ENCODE measurements at regions not wholly inside any gene's neighbourhood (a gene's known extent, or its start where the extent isn't known, plus 50 kb on each side); places are given as distances from the start of the nearest gene placed in this dataset.

DNA sequence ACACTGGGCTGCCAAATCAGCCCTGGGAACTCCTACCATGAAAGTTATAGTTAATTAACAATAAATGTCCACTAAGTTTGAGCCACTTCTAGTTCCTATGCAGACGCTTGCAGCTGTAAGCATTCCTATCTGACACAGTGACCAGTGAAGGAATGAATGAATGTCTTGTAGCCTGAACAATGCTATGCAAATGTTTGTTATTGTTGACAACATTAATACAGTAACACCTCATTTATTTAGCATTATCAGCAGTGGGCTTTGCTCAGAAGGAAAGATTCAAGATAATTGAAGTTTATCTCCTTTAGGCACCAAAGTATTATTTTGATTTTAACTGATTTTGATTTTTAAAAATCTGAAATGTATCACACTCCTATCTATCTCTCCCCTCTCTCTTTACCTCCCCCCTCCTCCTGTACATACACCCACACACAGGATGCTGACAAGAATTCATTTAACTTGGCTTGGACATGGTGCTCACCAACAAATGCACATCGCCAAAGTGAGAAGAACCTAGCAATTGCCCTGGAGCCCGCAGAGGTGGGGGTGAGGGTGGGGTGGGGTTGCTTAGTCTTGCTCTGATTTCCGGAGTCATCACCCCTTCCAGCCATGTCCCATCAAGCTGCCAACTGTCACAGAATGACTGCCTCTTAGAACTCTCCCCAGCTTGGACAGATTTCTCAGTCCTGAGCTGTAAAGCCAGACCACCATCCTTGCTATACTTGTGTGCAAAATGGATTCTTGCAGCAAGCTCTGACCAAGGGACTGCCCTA is 215.3 kb upstream of the CSF3R start:
- intact Hi-C loops (cut with DNase I) = no loop called here
- H3K4me3 ChIP-seq (replicated peaks in 1 of 3) = no peak overlapping the region
- WGBS, 2 donors = 60% methylated on average over 4 of the region's 4 CpGs
- H3K36me3 ChIP-seq = no peaks in the 10 kb centered on the region
- H3K4me1 ChIP-seq = no peaks in the 10 kb centered on the region
- TF ChIP-seq, protein P1, sequence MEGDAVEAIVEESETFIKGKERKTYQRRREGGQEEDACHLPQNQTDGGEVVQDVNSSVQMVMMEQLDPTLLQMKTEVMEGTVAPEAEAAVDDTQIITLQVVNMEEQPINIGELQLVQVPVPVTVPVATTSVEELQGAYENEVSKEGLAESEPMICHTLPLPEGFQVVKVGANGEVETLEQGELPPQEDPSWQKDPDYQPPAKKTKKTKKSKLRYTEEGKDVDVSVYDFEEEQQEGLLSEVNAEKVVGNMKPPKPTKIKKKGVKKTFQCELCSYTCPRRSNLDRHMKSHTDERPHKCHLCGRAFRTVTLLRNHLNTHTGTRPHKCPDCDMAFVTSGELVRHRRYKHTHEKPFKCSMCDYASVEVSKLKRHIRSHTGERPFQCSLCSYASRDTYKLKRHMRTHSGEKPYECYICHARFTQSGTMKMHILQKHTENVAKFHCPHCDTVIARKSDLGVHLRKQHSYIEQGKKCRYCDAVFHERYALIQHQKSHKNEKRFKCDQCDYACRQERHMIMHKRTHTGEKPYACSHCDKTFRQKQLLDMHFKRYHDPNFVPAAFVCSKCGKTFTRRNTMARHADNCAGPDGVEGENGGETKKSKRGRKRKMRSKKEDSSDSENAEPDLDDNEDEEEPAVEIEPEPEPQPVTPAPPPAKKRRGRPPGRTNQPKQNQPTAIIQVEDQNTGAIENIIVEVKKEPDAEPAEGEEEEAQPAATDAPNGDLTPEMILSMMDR (IDR thresholded peaks at IDR 0.05) = no peak
- no peak for TF ChIP-seq POLR2A (IDR thresholded peaks at IDR 0.05)
- DNase-seq = no peak
- H3K27ac ChIP-seq = no peak overlapping the region
- H3K9me3 ChIP-seq = no peaks in the 10 kb centered on the region
- no peaks in the 10 kb centered on the region for H3K27me3 ChIP-seq

DNA sequence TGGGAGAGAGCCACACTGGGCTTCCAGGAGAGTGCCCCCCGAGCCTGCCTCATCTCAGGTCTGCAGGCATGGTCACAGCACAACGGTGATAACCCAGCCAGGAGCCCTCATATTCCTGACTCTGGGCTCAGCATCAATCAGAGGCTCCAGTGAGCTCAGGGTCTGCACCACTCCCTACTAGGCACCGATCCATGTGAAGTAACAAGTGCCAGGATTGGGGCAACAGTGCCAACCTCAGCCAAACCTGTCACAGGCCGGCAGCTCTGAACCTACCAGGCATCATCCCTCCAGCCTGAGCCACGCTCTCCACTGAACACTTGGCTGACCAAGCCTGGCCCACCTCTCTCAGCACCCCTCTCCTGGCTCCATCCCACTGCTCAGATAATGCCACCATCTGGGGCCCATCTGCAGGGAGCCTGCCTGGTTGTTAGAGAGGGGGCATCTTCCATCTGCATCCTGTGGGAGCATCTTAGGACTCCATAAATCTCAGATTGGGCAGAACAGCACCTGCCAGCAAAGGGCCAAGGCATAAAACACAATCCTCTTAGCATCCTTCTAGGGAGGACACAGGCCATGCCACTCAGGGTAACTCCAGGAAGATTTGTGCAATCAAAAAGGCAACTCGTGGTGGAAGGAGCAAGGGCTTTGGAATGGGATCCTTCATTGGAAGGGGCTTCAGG is 213.7 kb upstream of the CSF3R start:
- intact Hi-C loops (cut with DNase I) = no loop called here
- no peak overlapping the region for H3K27ac ChIP-seq
- no peak for DNase-seq
- H3K27me3 ChIP-seq = no peaks in the 10 kb centered on the region
- no peaks in the 10 kb centered on the region for H3K4me1 ChIP-seq
- no peaks in the 10 kb centered on the region for H3K9me3 ChIP-seq
- TF ChIP-seq POLR2A (IDR thresholded peaks at IDR 0.05) = no peak
- TF ChIP-seq, protein P1 (IDR thresholded peaks at IDR 0.05) = no peak
- H3K4me3 ChIP-seq (replicated peaks in 1 of 3) = no peak overlapping the region
- no peaks in the 10 kb centered on the region for H3K36me3 ChIP-seq
- 59 to 73% methylated on average over 5 of the region's 6 CpGs for WGBS, 2 donors

DNA sequence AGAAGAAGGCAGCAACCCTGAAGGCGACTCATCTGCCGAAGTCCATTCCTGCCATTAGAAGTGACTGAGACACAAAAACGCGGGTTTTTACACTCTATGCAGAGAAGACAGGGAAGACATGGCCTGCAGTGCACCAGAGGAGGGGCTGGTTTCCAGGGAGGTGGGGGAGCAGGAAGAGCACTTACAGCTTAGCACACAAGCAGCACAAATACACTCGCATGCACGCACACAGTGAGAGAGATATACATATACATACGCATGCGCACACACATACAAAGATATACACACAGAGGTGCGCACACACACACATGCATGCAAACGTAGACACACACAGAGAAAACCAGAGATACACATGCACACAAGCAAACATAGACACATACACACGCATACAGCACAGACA is 210.9 kb upstream of the CSF3R start:
- intact Hi-C loops (cut with DNase I) = no loop called here
- no peak overlapping the region for H3K4me3 ChIP-seq (replicated peaks in 1 of 3)
- H3K27ac ChIP-seq = no peak overlapping the region
- H3K36me3 ChIP-seq = no peaks in the 10 kb centered on the region
- no peaks in the 10 kb centered on the region for H3K9me3 ChIP-seq
- DNase-seq = no peak
- H3K4me1 ChIP-seq = no peaks in the 10 kb centered on the region
- 78 to 80% methylated on average over 11 of the region's 11 CpGs for WGBS, 2 donors
- no peak for TF ChIP-seq POLR2A (IDR thresholded peaks at IDR 0.05)
- TF ChIP-seq, protein P1 (IDR thresholded peaks at IDR 0.05) = no peak
- no peaks in the 10 kb centered on the region for H3K27me3 ChIP-seq

DNA sequence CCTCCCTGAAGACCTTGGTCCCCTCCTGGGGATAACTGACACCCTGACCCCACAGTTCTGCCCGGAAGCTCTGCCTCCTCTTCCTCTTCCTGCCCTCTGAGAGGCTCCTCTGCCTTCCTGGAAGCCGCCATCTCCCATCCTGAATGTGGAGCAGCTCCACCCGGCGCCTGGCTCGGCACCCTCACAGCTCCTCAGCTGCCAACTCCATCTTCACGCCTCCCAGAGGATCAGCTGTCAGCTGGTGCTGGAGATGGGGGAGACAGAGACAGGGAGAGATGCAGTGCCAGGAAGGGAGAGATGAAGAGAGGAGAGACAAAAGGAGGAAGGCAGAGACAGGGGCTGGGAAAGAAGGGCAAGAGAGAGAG is 210.4 kb upstream of the CSF3R start:
- intact Hi-C loops (cut with DNase I) = no loop called here
- Histone ChIP-seq H3K27ac (no peak overlapping the region), H3K4me3 (replicated peaks in 1 of 3) (no peak overlapping the region), H3K4me1 (no peaks in the 10 kb centered on the region), H3K9me3 (no peaks in the 10 kb centered on the region), H3K36me3 (no peaks in the 10 kb centered on the region), H3K27me3 (no peaks in the 10 kb centered on the region)
- 41 to 60% methylated on average over 6 of the region's 6 CpGs for WGBS, 2 donors
- TF ChIP-seq, protein P1 (IDR thresholded peaks at IDR 0.05) = no peak
- TF ChIP-seq POLR2A (IDR thresholded peaks at IDR 0.05) = no peak
- no peak for DNase-seq

DNA sequence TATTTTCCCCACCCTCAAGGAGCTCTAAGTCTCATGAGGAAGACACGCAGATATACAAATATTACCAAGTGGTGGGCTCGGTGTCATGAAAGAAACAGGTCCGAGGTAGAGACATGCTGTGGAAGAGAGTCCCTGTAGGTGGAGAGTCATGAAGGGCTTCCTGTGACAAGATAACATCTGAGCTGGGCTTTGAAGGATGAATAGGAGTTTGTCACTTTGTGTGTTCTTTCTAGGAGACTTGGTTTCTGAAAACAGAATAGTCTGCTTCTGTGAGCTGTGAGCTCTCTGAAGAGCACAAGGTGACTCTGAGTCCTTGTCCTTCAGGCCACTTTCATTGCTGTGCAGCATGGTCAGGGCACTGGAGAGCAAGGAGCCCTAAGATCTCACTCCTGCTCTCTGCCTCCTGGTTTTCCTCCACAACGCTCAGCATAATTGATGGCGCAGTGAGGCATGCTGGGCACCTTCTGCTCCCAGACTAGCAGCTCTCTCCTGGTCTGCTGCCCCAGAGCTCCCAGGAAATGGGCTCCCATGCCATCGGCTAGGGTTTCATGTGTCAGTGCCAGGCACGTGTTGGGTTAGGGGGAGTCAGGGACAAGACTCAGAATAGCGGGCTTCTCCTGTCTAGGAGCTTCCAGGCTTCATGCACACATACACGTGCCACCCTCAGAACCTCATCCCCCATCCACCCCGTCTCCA is 209.9 kb upstream of the CSF3R start:
- H3K27me3 ChIP-seq = no peaks in the 10 kb centered on the region
- WGBS, 2 donors = 77 to 80% methylated on average over 9 of the region's 10 CpGs
- H3K27ac ChIP-seq = no peak overlapping the region
- H3K9me3 ChIP-seq = no peaks in the 10 kb centered on the region
- DNase-seq = no peak
- no peak for TF ChIP-seq POLR2A (IDR thresholded peaks at IDR 0.05)
- TF ChIP-seq, protein P1 (IDR thresholded peaks at IDR 0.05) = no peak
- intact Hi-C loops (cut with DNase I) = no loop called here
- no peaks in the 10 kb centered on the region for H3K36me3 ChIP-seq
- no peaks in the 10 kb centered on the region for H3K4me1 ChIP-seq
- no peak overlapping the region for H3K4me3 ChIP-seq (replicated peaks in 1 of 3)
